ENCODE measurements at regions not wholly inside any gene's neighbourhood (a gene's known extent, or its start where the extent isn't known, plus 50 kb on each side); places are given as distances from the start of the nearest gene placed in this dataset.
"Not testable (repeated sequence)": the region's sequence is repeated elsewhere in the genome, so short reads cannot be mapped to it uniquely, and the experiment has no call there.

GRCh38 chr2:125313806-125314205, 1288.7 kb downstream of the CNTNAP5 start:
- CTCF ChIA-PET = no interaction called here
- no peak for DNase-seq (ENCODE audit: extremely low spot score)
- POLR2A ChIA-PET = no interaction called here
- no peak for TF ChIP-seq ARNT (IDR thresholded peaks at IDR 0.05)
- TF ChIP-seq SP1 (IDR thresholded peaks at IDR 0.05) = no peak
- TF ChIP-seq FOXA1 (IDR thresholded peaks at IDR 0.05) = no peak
- no peak for TF ChIP-seq BHLHE40 (IDR thresholded peaks at IDR 0.05; ENCODE audit: borderline replicate concordance)
- no peak for TF ChIP-seq FOXM1 (IDR thresholded peaks at IDR 0.05; ENCODE audit: borderline replicate concordance)
- no peak for TF ChIP-seq NFRKB (IDR thresholded peaks at IDR 0.05)
- no peak for TF ChIP-seq ZNF384 (IDR thresholded peaks at IDR 0.05)
- no peak for TF ChIP-seq CTBP1 (IDR thresholded peaks at IDR 0.05; ENCODE audit: borderline replicate concordance)
- no peak for TF ChIP-seq TARDBP (IDR thresholded peaks at IDR 0.05)
- TF ChIP-seq LEF1 (IDR thresholded peaks at IDR 0.05; ENCODE audit: borderline replicate concordance) = no peak
- TF ChIP-seq ELF4 (IDR thresholded peaks at IDR 0.05) = no peak
- no peak for TF ChIP-seq L3MBTL2 (conservative IDR thresholded peaks at IDR 0.05)
- TF ChIP-seq SUZ12 (IDR thresholded peaks at IDR 0.05) = no peak
- TF ChIP-seq PKNOX1 (IDR thresholded peaks at IDR 0.05) = no peak
- no peak for TF ChIP-seq FOXK2 (IDR thresholded peaks at IDR 0.05)

GRCh38 chr2:125318740-125319139, 1293.7 kb downstream of the CNTNAP5 start:
- ChIA-PET CTCF (no interaction called here), POLR2A (no interaction called here)
- DNase-seq (ENCODE audit: extremely low spot score) = no peak
- TF ChIP-seq L3MBTL2 (conservative IDR thresholded peaks at IDR 0.05) (no peak), HDGF (IDR thresholded peaks at IDR 0.05; ENCODE audit: borderline replicate concordance) (no peak), ELF4 (IDR thresholded peaks at IDR 0.05) (no peak), CTBP1 (IDR thresholded peaks at IDR 0.05; ENCODE audit: borderline replicate concordance) (no peak), BHLHE40 (IDR thresholded peaks at IDR 0.05; ENCODE audit: borderline replicate concordance) (no peak)

GRCh38 chr2:125324273-125324672, 1299.2 kb downstream of the CNTNAP5 start:
- DNase-seq (ENCODE audit: extremely low spot score) = no peak
- CTCF ChIA-PET = no interaction called here
- POLR2A ChIA-PET = no interaction called here
- no peak for TF ChIP-seq ELF4 (IDR thresholded peaks at IDR 0.05)
- no peak for TF ChIP-seq ARNT (IDR thresholded peaks at IDR 0.05)
- no peak for TF ChIP-seq PKNOX1 (IDR thresholded peaks at IDR 0.05)

- DNase-seq (ENCODE audit: extremely low spot score) = no peak
- CTCF ChIA-PET = no interaction called here
- POLR2A ChIA-PET = no interaction called here
- TF ChIP-seq FOXA1 (IDR thresholded peaks at IDR 0.05) (no peak), ZNF384 (IDR thresholded peaks at IDR 0.05) (no peak), NFRKB (IDR thresholded peaks at IDR 0.05) (no peak), ARNT (IDR thresholded peaks at IDR 0.05) (no peak), CTBP1 (IDR thresholded peaks at IDR 0.05; ENCODE audit: borderline replicate concordance) (no peak), FOXK2 (IDR thresholded peaks at IDR 0.05) (no peak), L3MBTL2 (conservative IDR thresholded peaks at IDR 0.05) (no peak), TARDBP (IDR thresholded peaks at IDR 0.05) (no peak), SUZ12 (IDR thresholded peaks at IDR 0.05) (no peak), ELF4 (IDR thresholded peaks at IDR 0.05) (no peak), LEF1 (IDR thresholded peaks at IDR 0.05; ENCODE audit: borderline replicate concordance) (no peak), PKNOX1 (IDR thresholded peaks at IDR 0.05) (no peak), HDGF (IDR thresholded peaks at IDR 0.05; ENCODE audit: borderline replicate concordance) (no peak), SP1 (IDR thresholded peaks at IDR 0.05) (no peak), FOXM1 (IDR thresholded peaks at IDR 0.05; ENCODE audit: borderline replicate concordance) (no peak), BHLHE40 (IDR thresholded peaks at IDR 0.05; ENCODE audit: borderline replicate concordance) (no peak)
These were observed 1305.0 kb downstream of the CNTNAP5 start for GRCh38 chr2:125330133-125330532.

GRCh38 chr2:125341353-125341752, 1314.6 kb upstream of the GYPC start:
- no peak for DNase-seq (ENCODE audit: extremely low spot score)
- CTCF ChIA-PET = no interaction called here
- POLR2A ChIA-PET = no interaction called here
- no peak for TF ChIP-seq CTBP1 (IDR thresholded peaks at IDR 0.05; ENCODE audit: borderline replicate concordance)
- no peak for TF ChIP-seq ELF4 (IDR thresholded peaks at IDR 0.05)
- no peak for TF ChIP-seq FOXA1 (IDR thresholded peaks at IDR 0.05)
- TF ChIP-seq SUZ12 (IDR thresholded peaks at IDR 0.05) = no peak
- no peak for TF ChIP-seq FOXK2 (IDR thresholded peaks at IDR 0.05)
- no peak for TF ChIP-seq ZNF384 (IDR thresholded peaks at IDR 0.05)
- TF ChIP-seq FOXM1 (IDR thresholded peaks at IDR 0.05; ENCODE audit: borderline replicate concordance) = no peak
- no peak for TF ChIP-seq PKNOX1 (IDR thresholded peaks at IDR 0.05)
- TF ChIP-seq HDGF (IDR thresholded peaks at IDR 0.05; ENCODE audit: borderline replicate concordance) = no peak
- TF ChIP-seq LEF1 (IDR thresholded peaks at IDR 0.05; ENCODE audit: borderline replicate concordance) = no peak
- no peak for TF ChIP-seq TARDBP (IDR thresholded peaks at IDR 0.05)
- TF ChIP-seq L3MBTL2 (conservative IDR thresholded peaks at IDR 0.05) = no peak
- TF ChIP-seq NFRKB (IDR thresholded peaks at IDR 0.05) = no peak
- no peak for TF ChIP-seq BHLHE40 (IDR thresholded peaks at IDR 0.05; ENCODE audit: borderline replicate concordance)
- TF ChIP-seq SP1 (IDR thresholded peaks at IDR 0.05) = no peak

- DNase-seq (ENCODE audit: extremely low spot score); POLR2A ChIA-PET; CTCF ChIA-PET: not testable (repeated sequence)
These were observed 1302.4 kb upstream of the GYPC start for GRCh38 chr2:125353542-125353941.

Measured in HEK293T (cell line).